ENCODE measurements at regions not wholly inside any gene's neighbourhood (a gene's known extent, or its start where the extent isn't known, plus 50 kb on each side); places are given as distances from the start of the nearest gene placed in this dataset.

GRCh38 chr14:101064121-101064661 lies 160.7 kb upstream of the RTL1 start:
- Histone ChIP-seq H3K36me3 (ENCODE audit: control insufficient read depth, insufficient read depth, low read length) (peaks cover 73% of the 10 kb centered on the region), H3K18ac (ENCODE audit: low read depth, low read length) (no peak overlapping the region), H3K4me1 (ENCODE audit: control insufficient read depth, insufficient read depth, low read length) (peaks cover 8% of the 10 kb centered on the region), H3K23ac (ENCODE audit: low read depth, low read length) (no peak overlapping the region), H3K4me2 (ENCODE audit: low read depth, low read length) (no peak overlapping the region), H2AK5ac (ENCODE audit: low read depth, low read length) (no peak overlapping the region), H3K27ac (ENCODE audit: insufficient read depth, low read length) (no peak overlapping the region), H3K4me3 (ENCODE audit: insufficient read depth, low read depth, low read length) (no peak overlapping the region), H3K4ac (ENCODE audit: low read depth, low read length) (no peak overlapping the region), H2BK15ac (ENCODE audit: low read depth, low read length) (no peak overlapping the region), H2BK120ac (ENCODE audit: low read depth, low read length) (no peak overlapping the region), H3K14ac (replicated peaks; ENCODE audit: low read depth, low read length) (no peak overlapping the region), H3K9me1 (ENCODE audit: insufficient read depth, low read length) (peaks cover 32% of the 10 kb centered on the region), H2AFZ (replicated peaks; ENCODE audit: low read length, poor library complexity) (no peak overlapping the region), H2BK20ac (ENCODE audit: low read depth, low read length) (no peak overlapping the region), H2BK5ac (ENCODE audit: low read depth, low read length, poor library complexity, severe bottlenecking) (no peak overlapping the region), H3K79me1 (ENCODE audit: low read depth in 1 of 2, low read length in 2 of 2) (peaks cover 11 to 49% of the 10 kb centered on the region in 2 experiments; a peak in 3 of 4 replicates), H3K56ac (ENCODE audit: extremely low read depth, insufficient read depth, low read length) (no peak overlapping the region), H2AK9ac (replicated peaks; ENCODE audit: low read depth, low read length, poor library complexity) (no peak overlapping the region), H4K91ac (ENCODE audit: insufficient read depth, low read depth, low read length) (no peak overlapping the region), H3K9me3 (ENCODE audit: control insufficient read depth, insufficient read depth, low read length) (no peaks in the 10 kb centered on the region), H4K5ac (ENCODE audit: low read depth, low read length) (no peak overlapping the region), H4K8ac (ENCODE audit: low read depth in 2 of 2, low read length in 2 of 2) (no peak overlapping the region), H3K9ac (ENCODE audit: low read depth, low read length) (no peak overlapping the region), H4K20me1 (ENCODE audit: insufficient read depth, low read length) (peaks cover 28% of the 10 kb centered on the region), H3K27me3 (ENCODE audit: control insufficient read depth, insufficient read depth, low read length) (no peaks in the 10 kb centered on the region)
- intact Hi-C loops (cut with micrococcal nuclease): no loop called here
- CTCF ChIA-PET: no interaction called here
- dilution Hi-C loops (cut with HindIII; ENCODE audit: low sequenced_read_pairs, unreplicated experiment): no loop called here
- DNase-seq: no peak
- ATAC-seq (ENCODE audit: low read depth): no peak
- no TSS peak for BruUV-seq (replicated peaks)
- POLR2A ChIA-PET (ENCODE audit: unreplicated experiment): no interaction called here
- in situ Hi-C loops (cut with MboI; ENCODE audit: low sequenced_read_pairs): no loop called here
- TF ChIP-seq ELK1 (IDR thresholded peaks at IDR 0.05; ENCODE audit: borderline replicate concordance, low read depth, low read length) (no peak), RAD21 (IDR thresholded peaks at IDR 0.05; ENCODE audit: low read length) (no peak), CHD1 (IDR thresholded peaks at IDR 0.05; ENCODE audit: low read depth, low read length) (no peak), BHLHE40 (IDR thresholded peaks at IDR 0.05; ENCODE audit: low read depth, low read length) (no peak), RCOR1 (IDR thresholded peaks at IDR 0.05; ENCODE audit: insufficient replicate concordance, low read length) (no peak), MXI1 (IDR thresholded peaks at IDR 0.05; ENCODE audit: borderline replicate concordance, low read depth, low read length) (no peak), POLR2A (IDR thresholded peaks at IDR 0.05; ENCODE audit: low read depth, low read length) (no peak), USF2 (IDR thresholded peaks at IDR 0.05; ENCODE audit: low read depth, low read length) (no peak), CEBPB (IDR thresholded peaks at IDR 0.05; ENCODE audit: low read depth, low read length) (no peak), RFX5 (IDR thresholded peaks at IDR 0.05; ENCODE audit: low read depth, low read length) (no peak), NFE2L2 (IDR thresholded peaks at IDR 0.05; ENCODE audit: low read depth, low read length) (no peak)
- 100% methylated on average over 2 of the region's 16 CpGs; no CpG with 5 or more reads in 1 of the 2 experiments for WGBS, 2 experiments (ENCODE audit: extremely low coverage in 2 of 2, insufficient read length in 1 of 2)
